ENCODE measurements at regions not wholly inside any gene's neighbourhood (a gene's known extent, or its start where the extent isn't known, plus 50 kb on each side); places are given as distances from the start of the nearest gene placed in this dataset.
"Not testable (repeated sequence)": the region's sequence is repeated elsewhere in the genome, so short reads cannot be mapped to it uniquely, and the experiment has no call there.

DNA sequence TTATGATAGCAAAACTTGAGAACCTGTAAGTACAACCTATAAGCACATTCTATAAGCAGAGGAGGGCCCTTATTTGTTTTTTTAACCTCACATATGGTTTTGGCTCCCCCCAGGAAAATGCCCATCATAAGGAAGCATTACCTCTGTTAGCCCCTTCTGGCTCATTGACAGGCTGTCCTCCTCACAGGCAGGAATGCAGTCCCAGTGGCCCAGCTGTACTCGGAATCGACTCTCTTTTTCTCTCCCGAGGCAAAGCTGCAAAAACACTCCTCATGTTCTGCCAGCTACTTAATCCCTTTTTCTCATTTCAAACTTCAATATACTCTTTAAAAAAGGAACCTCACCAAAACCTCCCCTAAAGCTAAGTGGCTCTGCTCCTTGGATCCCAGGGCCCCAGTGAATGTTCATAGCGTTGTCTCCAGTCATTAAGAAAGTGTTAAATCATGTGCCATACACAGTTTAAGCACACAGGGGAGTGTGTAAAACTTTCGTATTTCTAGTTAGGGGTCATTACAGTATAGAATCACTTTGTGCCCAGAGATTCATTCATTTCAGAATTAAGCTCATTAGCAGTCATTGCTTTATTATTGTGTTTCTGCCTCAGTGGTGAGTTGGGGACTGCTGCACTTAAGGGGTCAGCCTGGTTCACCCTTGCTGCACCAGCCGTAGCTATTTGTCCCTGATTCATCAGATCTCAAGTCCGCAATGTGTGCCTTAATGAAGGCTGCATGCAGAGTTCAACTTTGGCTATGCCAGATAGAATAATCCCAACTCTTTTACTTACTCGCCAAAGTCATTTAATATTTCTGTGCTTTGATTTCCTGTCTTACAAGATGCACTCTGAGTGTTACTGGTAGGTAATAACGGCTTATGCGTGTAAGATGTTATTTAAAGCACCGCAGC, 57.6 kb downstream of the JRKL start:
- no peak for DNase-seq (ENCODE audit: extremely low read depth, low read depth)

DNA sequence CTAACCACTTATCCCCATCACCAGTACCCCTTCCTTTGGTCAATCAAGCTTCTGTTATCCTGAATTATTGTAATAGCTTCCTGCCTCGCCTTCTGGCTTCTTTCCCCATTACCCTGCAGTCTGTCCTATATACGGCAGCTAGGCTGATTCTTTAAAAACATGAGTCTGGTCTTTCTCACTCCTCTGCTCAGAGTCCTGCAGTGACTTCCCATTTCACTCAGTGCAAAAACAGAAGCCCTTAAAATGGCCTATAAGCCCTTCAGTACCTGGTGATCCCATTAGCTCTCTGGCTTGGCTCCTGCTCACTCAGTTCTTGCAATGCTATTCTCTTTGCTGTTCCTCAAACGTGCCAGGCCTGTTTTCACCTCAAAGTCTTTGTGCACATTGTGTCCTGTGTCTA, 58.4 kb downstream of the JRKL start:
- no peak for DNase-seq (ENCODE audit: extremely low read depth, low read depth)

DNA sequence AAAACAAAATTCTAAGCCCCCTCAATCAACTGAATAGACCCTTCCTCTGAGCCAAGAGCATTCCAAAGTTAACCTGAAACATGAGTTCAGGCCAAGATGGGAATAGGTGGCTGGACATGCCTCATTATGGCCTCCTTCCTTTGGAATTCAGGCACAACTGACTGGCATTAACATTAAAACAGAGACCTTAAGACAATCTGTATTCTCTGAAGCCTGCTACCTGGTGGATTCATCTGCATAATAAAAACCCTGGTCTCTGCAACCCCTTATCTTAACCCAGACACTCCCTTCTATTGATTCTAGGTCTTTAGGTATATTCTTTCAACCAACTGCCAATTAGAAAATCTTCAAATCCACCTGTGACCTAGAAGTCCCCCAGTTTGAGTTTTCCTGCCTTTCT, 66.3 kb downstream of the JRKL start:
- no peak for DNase-seq (ENCODE audit: extremely low read depth, low read depth)

DNA sequence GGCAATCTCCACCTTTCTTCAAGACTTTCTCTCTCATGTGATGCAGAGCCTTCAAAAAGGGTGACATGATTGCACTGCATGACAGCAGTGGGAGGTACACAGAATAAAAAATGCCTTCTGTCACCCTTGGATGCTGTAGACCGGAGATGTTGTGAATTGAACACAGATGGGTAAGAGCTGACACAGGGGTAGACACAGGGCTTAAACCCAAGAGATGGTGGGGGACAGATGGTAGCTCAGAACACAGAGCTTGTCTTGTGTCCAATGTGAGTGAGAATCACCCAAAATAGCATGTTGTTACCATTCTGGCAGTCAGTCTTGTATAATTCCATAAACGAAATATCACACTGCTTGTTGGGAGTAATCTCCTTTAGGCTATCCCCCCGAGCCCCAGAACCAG, 69.9 kb downstream of the JRKL start:
- no peak for DNase-seq (ENCODE audit: extremely low read depth, low read depth)

DNA sequence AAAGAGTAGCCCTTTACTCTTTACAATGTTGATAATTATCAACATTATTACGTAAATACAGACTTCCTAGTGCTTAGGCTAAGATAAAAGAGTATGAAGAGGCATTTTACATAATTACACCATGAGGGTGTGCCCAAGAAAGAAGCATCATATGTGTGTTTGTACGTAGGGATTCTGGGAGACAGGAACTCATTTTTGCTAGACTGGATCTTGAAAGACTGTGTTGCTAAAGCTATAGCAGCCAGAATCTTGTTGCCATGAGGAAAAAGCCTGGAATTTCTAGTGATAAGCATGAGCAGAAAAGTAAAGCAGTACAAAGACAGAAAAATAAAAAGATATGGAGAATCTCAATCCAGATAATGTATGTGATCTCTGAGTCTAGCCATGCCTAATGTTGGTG, 72.1 kb downstream of the JRKL start:
- DNase-seq (ENCODE audit: extremely low read depth, low read depth), result no peak

DNA sequence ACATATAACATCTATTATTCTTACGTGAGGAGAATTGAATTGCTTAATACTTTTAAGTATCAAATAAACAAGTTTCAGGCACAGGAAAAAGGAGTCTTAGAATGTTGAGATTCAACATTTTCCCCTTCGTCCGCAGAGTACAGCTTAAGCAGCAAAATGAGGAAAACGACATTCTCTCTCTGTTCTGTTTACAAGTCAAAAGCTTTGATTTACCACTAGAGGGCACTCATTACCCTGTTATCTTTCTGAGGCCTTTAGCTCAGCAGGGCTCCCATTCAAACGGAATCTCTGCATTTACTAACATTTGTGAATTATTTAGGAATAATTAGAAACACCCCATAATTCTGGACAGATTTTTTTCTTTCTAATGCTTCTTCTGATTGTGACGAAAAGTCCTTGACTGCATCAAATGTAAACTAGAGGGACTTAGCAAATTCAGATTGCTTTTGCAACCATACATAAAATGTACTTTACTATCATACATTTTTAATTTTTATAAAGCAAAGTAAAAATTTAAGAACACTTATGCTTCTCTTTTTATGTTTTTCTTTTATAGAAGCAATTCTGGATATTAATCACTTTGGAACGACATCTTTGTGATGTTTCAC, 75.0 kb downstream of the JRKL start:
- DNase-seq (ENCODE audit: extremely low read depth, low read depth), result peak; percentile 62

DNA sequence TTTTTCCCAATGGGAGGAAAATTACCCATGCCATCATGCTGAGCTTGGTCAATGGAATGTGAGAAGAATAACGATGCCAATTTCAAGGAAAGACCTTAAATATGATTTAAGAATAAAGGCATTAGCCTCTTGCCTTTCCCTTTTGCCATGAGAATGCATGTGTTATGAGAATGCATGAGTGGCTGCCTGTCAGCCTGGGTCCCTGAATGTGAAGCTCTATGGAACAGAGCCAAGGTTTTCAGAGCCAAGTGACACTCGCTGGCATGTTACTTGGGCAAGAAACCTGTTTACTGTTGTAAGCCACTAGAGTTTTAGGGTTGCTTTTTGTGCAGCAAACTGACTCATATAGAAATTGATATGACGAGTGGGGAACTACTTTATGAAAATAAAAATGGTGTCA, 75.7 kb downstream of the JRKL start:
- DNase-seq (ENCODE audit: extremely low read depth, low read depth), result no peak

DNA sequence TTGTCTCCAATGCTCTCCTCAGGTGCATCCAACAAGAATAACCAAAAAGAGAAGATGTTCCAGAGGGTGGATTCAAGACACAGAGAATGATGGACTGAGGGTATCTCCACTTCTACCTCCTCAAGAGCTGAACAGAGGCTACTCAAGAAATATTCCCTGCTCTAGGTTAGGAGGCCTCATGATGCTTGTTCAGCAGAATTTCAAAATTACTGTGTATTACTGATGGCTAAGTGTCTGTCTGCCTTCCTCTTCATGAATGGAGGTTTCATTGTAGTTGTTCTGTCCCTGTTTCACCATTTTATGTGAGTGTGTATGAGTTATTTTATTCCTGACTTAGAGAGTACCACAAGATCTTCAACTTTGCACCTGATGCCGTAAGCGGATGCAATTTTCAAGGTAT, 76.8 kb downstream of the JRKL start:
- no peak for DNase-seq (ENCODE audit: extremely low read depth, low read depth)

DNA sequence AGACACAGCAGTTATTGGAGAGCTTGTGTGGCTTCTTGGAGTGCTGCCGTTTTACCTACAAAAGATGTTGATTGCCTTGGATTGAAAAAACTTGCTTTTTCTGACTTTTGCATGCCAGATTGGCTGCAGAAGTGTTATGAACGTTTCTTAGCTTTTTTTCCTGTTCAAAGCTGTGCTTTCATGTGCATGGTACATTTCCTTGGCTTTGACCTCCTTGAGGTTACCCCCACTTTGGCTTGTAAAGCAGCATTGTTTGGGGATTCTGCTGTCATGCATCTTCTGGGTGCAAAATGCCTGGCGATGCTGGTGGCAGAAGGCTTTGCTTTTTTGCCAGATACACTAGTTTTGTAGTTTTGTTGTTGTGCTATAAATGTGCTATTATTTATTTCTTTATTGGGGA, 80.0 kb downstream of the JRKL start:
- DNase-seq (ENCODE audit: extremely low read depth, low read depth), result no peak

DNA sequence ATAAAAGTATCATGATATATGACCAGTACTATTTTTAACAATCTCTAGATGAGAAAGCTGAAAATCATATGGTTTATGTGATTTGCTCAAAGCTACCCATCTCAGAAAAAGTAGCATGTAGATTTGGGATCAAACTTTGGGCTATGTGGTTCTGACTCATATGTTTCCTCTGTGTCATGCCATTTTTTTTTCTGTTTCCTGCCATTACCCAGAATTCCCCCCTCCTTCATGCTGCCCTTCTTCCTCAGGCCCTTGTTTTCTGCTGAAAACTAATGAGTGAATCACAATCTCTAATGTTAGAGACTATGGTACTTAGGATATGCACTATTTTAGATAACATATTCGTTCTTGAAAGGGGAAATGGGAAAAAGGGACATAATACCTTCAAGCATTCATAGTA, 80.7 kb downstream of the JRKL start:
- no peak for DNase-seq (ENCODE audit: extremely low read depth, low read depth)

DNA sequence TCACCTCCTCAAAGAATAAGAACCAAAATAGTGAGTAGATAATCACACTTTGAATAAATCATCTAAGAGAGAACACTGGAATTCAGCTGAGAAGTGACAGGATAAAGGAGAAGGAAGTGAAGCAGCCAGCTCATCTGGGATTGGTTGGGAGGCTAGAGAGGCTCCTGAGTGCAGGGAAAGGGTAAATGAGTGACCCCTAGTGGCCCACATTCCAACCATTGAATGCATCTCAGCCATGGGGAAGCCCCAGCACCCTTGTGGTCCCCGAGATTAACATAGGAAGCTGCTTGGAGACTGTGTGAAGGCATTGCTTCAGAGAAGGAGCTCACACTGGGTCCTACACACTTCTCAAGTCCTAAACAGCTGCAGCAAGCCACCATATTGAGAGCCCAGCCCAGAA, 82.3 kb downstream of the JRKL start:
- DNase-seq (ENCODE audit: extremely low read depth, low read depth), result no peak

DNA sequence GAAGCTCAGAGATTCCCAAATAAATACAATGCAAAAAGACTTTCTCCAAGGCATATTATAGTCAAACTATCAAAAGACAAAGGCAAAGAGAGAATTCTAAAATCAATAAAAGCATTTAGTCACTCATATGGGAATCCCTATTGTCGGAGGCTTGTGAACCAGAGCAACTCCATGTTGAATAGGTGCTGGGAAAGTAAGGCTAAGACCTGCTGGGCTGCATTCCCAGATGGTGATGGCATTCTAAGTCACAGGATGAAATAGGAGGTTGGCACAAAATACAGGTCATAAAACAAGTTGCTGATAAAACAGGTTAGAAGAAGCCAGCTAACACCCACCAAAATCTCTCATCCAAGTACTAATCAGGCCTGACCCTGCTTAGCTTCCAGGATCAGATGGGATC, 84.5 kb downstream of the JRKL start:
- no peak for DNase-seq (ENCODE audit: extremely low read depth, low read depth)

DNA sequence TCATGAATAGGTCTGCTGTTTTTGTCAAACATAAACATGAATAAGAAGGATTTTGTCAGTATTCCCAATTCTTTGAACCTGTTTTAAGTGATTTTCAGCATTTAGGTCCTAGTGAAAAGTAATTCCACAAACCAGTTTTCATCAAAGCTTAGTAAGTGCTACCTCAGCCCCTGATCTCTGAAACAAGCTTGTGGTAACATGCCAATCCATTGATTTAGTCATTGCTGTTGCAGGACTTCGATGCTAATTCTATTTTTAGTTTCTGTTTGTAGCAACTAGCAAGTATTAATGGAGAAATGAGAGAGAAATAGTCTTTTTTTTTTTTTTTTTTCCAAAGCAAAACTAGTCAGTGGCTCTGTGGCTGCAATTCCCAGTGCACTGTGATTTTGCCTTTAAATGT, 91.4 kb downstream of the JRKL start:
- no peak for DNase-seq (ENCODE audit: extremely low read depth, low read depth)

DNA sequence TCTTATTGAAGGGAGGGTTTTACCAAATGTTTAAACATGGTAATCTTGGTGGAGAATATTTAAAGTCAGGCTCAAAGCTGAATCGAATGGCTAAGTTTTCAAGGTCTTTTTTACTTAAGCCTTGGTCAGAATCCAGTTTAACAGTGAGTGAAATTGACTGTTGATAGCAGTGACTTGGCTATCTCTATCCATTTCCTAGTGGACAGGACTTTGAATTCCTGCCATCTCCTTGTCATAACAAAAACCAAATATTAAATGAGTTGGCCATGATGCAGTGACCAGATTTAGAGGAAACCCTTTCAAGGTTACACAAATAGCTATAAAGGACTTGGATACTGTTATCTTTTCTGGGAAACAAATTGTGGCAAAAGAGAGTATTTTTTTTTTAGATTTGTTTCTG, 92.0 kb downstream of the JRKL start:
- no peak for DNase-seq (ENCODE audit: extremely low read depth, low read depth)

DNA sequence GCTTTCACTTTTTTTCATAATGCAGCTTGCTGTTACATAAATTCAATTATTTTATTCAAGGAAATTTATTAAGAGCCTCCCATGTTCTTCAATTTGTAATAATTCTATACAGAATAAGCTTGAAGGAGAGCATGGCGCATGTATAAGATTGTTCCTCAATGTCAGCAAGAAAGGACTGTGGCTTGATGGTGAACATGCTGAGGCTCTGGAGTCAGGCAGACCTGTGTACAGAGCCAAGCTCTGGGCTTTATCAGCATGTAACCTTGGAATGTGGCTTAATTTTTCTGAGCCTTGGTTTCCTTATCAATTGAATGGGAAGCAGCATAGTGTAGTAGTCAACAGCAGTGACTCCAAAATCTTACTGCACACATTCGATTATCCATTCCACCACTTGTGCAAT, 92.4 kb downstream of the JRKL start:
- DNase-seq (ENCODE audit: extremely low read depth, low read depth), result no peak

DNA sequence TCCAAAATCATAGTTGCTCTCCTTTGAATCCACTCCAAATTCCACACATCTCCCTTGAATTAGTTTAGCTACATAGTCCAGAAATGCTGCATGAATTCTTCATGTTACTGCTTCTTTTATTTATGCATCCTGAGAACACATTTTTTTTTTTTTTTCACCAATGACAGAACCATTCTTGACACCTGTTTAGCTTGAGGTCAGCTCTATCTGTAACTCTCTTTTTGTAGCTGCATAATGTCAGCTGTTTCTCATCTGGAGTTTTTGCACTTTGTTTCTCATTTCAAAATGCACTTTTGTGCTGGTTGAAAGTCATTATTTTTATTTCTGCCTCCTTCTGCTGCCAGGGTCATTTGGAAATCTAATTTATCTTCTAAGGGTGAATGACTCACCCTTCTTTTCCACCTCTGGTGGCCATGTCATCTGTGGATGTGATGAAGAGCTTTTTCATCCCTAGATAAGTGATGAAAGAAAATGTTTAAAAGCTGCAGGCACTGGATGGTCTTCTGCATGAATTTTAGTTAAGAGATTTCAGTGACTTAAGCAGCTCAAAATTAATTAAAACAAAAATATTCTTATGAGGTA, 93.7 kb downstream of the JRKL start:
- no peak for DNase-seq (ENCODE audit: extremely low read depth, low read depth)

DNA sequence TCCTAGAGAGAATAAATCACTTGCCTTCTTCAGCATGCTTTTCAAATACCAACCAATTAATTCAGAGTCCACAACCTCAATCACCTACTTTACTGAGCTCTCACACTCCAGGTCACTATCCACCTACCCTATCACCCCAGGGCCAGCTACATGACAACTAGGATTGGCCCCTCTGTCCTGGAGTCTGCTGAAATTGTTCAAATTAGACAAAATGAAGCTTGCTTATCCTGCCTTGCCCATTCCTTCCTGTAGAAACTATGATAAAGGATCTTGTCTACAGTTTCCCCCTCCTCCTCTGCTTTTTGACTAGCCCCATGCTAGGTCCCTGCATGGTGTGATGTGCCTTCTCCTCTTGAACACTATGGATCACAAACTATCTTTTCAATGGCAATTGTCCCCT, 94.5 kb downstream of the JRKL start:
- DNase-seq (ENCODE audit: extremely low read depth, low read depth), result no peak

DNA sequence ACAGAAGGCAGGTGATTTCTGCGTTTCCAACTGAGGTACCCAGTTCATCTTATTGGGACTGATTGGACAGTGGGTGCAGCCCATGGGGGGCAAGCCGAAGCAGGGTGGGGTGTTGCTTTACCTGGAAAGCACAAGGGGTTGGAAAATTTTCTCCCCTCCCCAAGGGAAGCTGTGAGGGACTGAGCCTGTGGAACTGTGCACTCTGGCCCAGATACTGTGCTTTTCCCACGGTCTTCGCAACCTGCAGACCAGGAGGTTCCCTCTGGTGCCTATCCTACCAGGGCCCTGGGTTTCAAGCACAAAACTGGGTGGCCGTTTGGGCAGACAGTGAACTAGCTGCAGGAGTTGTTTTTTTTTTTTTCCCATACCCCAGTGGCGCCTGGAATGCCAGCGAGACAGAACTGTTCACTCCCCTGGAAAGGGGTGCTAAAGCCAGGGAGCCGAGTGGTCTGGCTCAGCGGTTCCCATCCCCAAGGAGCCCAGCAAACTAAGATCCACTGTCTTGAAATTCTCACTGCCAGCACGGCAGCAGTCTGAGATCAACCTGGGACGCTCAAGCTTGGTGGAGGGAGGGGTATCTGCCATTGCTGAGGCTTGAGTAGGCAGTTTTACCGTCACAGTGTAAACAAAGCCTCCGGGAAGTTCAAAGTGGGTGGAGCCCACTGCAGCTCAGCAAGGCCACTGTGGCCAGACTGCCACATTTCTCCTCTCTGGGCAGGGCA, 97.2 kb downstream of the JRKL start:
- DNase-seq (ENCODE audit: extremely low read depth, low read depth), result peak; percentile 44

DNA sequence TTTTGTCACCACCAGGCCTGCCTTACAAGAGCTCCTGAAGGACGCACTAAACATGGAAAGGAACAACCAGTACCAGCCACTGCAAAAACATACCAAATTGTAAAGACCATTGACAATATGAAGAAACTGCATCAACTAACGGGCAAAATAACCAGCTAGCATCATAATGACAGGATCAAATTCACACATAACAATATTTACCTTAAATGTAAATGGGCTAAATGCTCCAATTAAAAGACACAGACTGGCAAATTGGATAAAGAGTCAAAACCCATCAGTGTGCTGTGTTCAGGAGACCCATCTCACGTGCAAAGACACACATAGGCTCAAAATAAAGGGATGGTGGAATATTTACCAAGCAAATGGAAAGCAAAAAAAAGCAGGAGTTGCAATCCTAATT, 99.1 kb downstream of the JRKL start:
- not testable (repeated sequence) for DNase-seq (ENCODE audit: extremely low read depth, low read depth)

DNA sequence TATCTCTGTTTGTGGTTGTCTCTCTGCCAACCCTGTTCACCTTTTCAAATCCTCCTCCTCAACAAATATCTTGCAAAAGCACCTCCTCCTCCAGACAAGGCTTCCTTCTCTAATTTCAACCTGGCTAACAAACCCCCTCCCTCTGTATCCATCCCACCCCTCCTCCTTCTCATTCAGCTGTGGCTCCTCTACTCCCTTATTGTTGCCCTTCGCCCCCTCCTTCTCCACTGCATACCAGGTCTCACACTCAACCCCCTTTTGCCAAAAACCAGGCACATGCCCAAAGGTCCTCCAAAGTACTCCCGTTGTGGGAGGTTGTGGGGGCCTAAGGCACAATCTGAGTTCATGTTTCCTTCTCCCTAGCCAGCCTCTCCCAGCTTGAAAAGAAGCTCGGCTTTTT, 110.6 kb downstream of the JRKL start:
- no peak for DNase-seq (ENCODE audit: extremely low read depth, low read depth)

DNA sequence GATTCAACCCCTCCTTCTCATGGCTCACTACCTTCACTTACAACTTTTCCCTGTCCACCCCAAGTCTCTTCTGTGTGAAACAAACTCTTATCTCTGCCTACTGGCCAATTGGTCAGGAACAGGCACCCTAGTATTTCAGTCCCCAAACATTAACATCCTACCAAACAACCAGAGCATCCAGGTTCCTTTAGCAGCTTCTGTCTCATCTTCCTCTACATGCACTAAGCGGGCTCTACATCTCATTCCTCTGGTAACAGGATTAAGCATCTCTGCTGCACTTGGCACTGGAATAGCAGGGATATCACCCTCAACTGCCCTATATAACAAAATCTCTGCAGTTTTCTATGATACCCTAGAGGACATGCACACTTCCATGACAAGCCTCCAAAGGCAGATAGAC, 116.2 kb downstream of the JRKL start:
- DNase-seq (ENCODE audit: extremely low read depth, low read depth), result no peak

DNA sequence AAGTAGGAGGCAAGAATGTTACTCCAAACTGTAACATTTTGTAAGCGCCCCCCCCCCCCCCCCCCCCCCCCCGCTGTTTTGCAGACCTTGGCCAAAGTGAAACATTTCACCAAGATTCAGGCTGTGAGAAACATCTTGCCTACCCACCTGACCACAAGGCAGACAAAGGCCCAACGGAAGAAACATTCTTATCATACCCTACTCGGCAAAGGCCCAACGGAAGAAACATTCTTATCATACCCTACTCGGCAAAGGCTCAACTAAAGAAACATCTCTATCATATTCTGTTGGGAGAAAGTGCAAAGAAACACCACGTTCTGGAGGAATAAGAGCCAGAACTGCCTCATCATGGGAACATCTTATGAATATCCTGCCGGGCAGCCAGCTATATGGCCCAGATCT, 117.1 kb downstream of the JRKL start:
- no peak for DNase-seq (ENCODE audit: extremely low read depth, low read depth)

Measured in NCI-H460 (cell line).